ENCODE measurements at regions not wholly inside any gene's neighbourhood (a gene's known extent, or its start where the extent isn't known, plus 50 kb on each side); places are given as distances from the start of the nearest gene placed in this dataset.

DNA sequence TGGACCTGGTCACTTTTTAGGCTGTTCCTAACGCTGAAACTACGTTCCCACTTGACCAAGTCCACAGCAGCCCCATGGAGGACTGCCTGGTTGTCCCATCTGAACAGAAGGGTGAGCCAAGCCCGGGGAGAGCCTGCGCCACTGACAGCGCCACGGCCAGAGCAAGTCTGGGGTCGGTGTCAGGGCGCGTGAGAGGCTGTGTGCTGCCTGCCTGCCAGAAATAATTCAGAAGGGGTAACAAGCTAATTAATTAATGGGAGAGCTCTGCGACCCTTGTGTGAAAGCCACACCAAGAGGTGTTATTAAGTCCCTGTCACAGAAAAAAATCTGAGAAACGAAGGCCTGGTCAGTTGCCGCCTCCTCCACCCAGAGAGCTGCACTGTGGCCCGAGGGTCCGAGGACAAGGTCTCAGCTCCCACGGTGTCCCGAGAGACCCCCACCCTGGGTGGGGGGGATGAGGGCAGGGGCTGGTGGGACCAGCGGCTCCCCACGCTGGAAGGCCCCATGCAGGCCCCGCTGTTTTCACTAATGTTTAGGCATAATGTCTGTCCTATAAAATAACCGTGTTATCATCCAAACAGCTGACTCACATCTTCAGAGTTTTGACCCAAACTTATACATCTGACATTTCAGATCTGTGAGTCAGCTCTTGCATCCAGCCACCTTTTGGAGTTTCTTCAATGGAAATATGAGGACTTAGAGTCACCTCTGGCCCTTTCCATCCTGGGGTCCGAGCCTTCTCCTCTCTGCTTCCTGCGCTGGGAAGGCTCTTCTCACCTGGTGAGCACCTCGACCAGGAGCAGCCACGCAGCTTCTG, 58.5 kb downstream of the DLL1 start:
- no peak for DNase-seq

GRCh38 chr6:170231293-170232185, 59.3 kb downstream of the DLL1 start:
- DNase-seq, result no peak

- peak in 1 of 58 donors; percentile 16 for DNase-seq
Observed at GRCh38 chr6:170230520-170231292, 60.2 kb downstream of the DLL1 start.

- DNase-seq, result no peak
Observed at GRCh38 chr6:170229851-170230519, 60.9 kb downstream of the DLL1 start.

- no peak for DNase-seq
Observed at GRCh38 chr6:170229396-170229795, 61.5 kb downstream of the DLL1 start.

DNA sequence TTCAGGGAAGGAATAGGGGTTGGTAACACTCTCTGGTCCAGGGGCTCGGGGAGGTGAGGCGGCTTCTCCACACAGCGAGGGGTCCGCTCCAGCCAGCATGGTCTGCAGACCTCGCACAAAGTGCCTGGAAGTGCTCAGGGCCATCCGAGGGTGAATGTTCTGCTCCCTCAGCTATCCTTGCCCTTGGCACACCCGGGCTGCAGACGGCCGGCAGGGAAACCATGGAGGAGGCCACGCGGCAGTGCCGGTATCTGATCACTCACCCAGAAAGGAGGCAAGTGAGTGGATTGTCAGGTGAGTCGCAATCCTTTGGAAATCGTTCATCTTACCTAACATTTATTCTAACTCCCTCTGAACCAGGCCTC, 62.0 kb downstream of the DLL1 start:
- no peak for DNase-seq

- DNase-seq, result no peak
Observed at GRCh38 chr6:170227996-170228945, 62.6 kb downstream of the DLL1 start.

DNA sequence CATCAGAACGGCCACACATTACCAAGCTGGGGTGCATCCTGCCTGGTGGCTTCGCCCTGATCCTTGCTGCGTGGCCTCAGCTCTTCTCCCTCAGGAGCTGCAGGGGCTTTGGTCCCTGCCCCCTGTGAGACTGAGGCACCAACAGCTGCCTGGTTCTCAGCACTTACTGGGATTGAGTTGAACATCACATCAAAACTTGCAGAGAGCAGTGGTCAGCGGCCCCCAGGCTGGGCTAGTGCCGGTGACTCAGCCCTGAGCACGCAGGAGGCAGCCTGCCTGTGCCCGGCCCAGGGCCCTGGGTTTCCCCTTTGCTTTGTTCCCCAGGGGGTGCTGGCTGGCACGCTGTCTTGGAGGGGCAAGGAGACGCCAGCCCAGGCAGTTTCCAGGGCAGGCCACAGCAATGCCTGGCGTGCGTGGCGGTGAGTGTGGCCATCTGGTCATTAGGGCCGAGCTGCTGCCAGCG, 63.3 kb downstream of the DLL1 start:
- DNase-seq, result peak in 28 of 58 donors; percentile 13 to 70 (median 38)

DNA sequence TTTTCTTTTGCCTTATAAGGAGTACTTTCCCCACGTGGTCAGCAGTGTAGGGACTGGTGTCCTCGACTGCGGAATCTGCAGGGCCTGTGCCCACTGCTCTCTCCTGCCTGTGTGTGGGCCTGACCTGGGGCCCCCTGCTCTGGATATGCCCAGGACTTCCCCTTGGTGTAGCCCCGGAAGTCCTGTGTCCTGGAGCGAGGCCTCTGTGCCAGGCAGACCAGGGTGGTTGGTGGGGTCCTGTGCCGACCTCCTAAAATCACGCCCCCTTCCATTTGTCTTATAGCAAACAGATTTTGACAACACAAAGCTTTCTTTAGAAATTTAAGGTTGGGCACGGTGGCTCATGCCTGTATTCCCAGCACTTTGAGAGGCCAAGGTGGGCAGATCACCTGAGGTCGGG, 64.2 kb downstream of the DLL1 start:
- no peak for DNase-seq

GRCh38 chr6:170225852-170226417, 64.9 kb downstream of the DLL1 start:
- DNase-seq, result no peak

GRCh38 chr6:170224694-170225660, 65.9 kb downstream of the DLL1 start:
- no peak for DNase-seq

DNA sequence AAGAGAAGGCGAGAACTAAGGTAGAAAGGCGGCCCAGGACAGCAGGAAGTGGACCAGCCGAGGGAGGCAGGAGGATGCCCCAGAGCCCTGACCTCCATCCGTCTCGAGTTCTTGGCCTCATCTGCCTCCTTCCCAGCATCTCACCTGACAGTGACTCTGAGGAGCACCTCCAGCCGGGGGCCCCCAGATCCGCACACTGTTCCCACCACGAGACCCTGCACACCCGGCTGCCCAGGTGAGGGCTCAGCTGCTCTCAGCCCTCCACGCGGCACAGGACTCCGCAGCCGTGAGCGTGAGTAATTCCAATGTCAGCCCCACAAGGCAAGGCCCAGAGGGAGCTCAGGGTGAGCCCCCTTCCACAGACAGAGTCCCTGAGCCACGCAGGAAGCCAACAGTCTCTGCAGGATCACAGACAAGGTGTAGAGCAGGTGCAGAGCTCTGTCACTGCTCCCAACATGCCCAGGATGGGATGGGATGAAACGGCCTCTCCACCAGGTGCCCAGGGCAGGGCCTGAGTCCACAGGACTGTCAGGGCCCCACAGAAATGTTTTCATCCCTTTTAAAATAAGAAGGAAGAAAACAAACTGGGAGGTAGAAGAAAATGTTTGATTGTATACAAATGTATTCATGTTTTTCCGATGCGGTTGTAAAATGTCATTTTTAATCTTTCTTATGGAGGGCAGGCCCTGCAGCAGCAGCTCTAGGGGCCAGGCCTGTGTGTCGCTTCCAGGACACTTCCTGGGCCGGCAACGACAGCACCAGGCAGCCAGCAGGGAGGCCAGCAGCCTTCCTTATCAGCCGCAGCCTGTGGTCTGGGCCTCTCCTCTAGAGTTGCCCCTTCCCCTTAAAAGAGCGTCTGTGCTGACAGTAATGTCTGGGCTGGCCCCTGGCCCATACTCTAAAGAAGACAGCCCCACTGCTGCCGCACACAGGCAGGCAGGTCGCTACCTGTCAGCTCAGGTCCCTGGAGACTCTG, 66.9 kb downstream of the DLL1 start:
- no peak for DNase-seq

GRCh38 chr6:170222498-170223471, 68.1 kb downstream of the DLL1 start:
- DNase-seq, result peak in 5 of 58 donors; percentile 19 to 33 (median 22)

GRCh38 chr6:170221753-170222400, 69.0 kb downstream of the DLL1 start:
- DNase-seq, result no peak
